A549 (cell line): ENCODE measurements at regions not wholly inside any gene's neighbourhood (a gene's known extent, or its start where the extent isn't known, plus 50 kb on each side); places are given as distances from the start of the nearest gene placed in this dataset.

Experiments used
- BHLHE40 ChIP-seq: IDR thresholded peaks from 2 replicates; pipeline ENCODE4 v1.6.1; 2012; ENCODE audit warnings: low read depth, low read length, inconsistent platforms
- CHD4 ChIP-seq: fragments of 200-600 bp; sonication (generic); IDR thresholded peaks from 2 replicates; pipeline ENCODE4 v1.6.1; 2016; ENCODE audit warnings: antibody characterized with exemption, mild to moderate bottlenecking, borderline replicate concordance
- ELK1 ChIP-seq: fragments of 150-350 bp; IDR thresholded peaks from 2 replicates; pipeline ENCODE4 v1.6.1; 2014; ENCODE audit warnings: low read depth, mild to moderate bottlenecking, low read length
- EP300 ChIP-seq, 2 experiments: fragments of >200 bp; sonication (Bioruptor Twin); formaldehyde crosslinking; IDR thresholded peaks; 2 replicates in 1 of 2; 3 replicates in 1 of 2; pipeline ENCODE4 v1.6.1; 2016 to 2017
- HDAC2 ChIP-seq: fragments of 200-600 bp; sonication (generic); IDR thresholded peaks from 2 replicates; pipeline ENCODE4 v1.6.1; 2016
- KDM5A ChIP-seq: fragments of 200-600 bp; sonication (generic); IDR thresholded peaks from 2 replicates; pipeline ENCODE4 v1.6.1; 2016; ENCODE audit warnings: antibody characterized with exemption, mild to moderate bottlenecking
- MAFK ChIP-seq: fragments of 450-650 bp; IDR thresholded peaks from 2 replicates; pipeline ENCODE4 v1.6.1; 2014; ENCODE audit not compliant: partially characterized antibody
- MAZ ChIP-seq: fragments of 150-350 bp; IDR thresholded peaks from 2 replicates; pipeline ENCODE4 v1.6.1; 2014; ENCODE audit warnings: antibody characterized with exemption, low read depth, low read length, borderline replicate concordance
- POLR2A ChIP-seq: IDR thresholded peaks from 2 replicates; pipeline ENCODE4 v1.6.1; 2012; ENCODE audit warnings: mild to moderate bottlenecking, low read length
- SMC3 ChIP-seq: fragments of >200 bp; sonication (Bioruptor Twin); formaldehyde crosslinking; IDR thresholded peaks from 3 replicates; pipeline ENCODE4 v1.6.1; 2018; ENCODE audit warnings: inconsistent platforms
- TF ChIP-seq, protein P1 (sequence below): fragments of 200-600 bp; sonication (generic); IDR thresholded peaks from 2 replicates; pipeline ENCODE4 v1.6.1; 2016; ENCODE audit warnings: antibody characterized with exemption, mild to moderate bottlenecking, moderate library complexity
- TF ChIP-seq, protein P2 (sequence below): fragments of >200 bp; sonication (Bioruptor Twin); formaldehyde crosslinking; IDR thresholded peaks from 3 replicates; pipeline ENCODE4 v1.5.1; 2016
- TF ChIP-seq, protein P3 (sequence below): fragments of 250-450 bp; sonication (Bioruptor Pico); IDR thresholded peaks from 2 replicates; pipeline ENCODE4 v1.5.0; 2021; ENCODE audit warnings: mild to moderate bottlenecking, moderate library complexity, borderline replicate concordance

DNA sequence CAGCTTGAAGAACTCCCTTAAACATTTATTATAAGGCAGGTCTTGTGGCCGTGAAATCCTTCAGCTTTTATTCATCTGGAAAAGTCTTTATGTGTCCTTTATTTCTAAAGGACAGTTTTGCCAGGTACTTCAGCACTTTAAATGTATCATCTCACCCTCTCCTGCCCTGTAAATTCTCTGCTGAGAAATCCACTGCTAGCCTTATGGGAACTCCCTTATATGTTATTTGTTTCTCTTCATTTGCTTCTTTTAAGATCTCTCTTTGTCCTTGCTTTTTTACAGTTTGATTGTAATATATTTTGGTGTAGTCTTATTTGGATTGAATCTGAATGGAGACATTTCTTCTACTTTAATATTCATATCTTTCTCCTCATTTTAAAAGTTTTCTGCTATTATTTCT, 86.7 kb upstream of the RBMS3 start:
- TF ChIP-seq BHLHE40: no peak
- TF ChIP-seq, protein P1, sequence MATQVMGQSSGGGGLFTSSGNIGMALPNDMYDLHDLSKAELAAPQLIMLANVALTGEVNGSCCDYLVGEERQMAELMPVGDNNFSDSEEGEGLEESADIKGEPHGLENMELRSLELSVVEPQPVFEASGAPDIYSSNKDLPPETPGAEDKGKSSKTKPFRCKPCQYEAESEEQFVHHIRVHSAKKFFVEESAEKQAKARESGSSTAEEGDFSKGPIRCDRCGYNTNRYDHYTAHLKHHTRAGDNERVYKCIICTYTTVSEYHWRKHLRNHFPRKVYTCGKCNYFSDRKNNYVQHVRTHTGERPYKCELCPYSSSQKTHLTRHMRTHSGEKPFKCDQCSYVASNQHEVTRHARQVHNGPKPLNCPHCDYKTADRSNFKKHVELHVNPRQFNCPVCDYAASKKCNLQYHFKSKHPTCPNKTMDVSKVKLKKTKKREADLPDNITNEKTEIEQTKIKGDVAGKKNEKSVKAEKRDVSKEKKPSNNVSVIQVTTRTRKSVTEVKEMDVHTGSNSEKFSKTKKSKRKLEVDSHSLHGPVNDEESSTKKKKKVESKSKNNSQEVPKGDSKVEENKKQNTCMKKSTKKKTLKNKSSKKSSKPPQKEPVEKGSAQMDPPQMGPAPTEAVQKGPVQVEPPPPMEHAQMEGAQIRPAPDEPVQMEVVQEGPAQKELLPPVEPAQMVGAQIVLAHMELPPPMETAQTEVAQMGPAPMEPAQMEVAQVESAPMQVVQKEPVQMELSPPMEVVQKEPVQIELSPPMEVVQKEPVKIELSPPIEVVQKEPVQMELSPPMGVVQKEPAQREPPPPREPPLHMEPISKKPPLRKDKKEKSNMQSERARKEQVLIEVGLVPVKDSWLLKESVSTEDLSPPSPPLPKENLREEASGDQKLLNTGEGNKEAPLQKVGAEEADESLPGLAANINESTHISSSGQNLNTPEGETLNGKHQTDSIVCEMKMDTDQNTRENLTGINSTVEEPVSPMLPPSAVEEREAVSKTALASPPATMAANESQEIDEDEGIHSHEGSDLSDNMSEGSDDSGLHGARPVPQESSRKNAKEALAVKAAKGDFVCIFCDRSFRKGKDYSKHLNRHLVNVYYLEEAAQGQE: no peak
- TF ChIP-seq POLR2A: no peak
- TF ChIP-seq, protein P2, sequence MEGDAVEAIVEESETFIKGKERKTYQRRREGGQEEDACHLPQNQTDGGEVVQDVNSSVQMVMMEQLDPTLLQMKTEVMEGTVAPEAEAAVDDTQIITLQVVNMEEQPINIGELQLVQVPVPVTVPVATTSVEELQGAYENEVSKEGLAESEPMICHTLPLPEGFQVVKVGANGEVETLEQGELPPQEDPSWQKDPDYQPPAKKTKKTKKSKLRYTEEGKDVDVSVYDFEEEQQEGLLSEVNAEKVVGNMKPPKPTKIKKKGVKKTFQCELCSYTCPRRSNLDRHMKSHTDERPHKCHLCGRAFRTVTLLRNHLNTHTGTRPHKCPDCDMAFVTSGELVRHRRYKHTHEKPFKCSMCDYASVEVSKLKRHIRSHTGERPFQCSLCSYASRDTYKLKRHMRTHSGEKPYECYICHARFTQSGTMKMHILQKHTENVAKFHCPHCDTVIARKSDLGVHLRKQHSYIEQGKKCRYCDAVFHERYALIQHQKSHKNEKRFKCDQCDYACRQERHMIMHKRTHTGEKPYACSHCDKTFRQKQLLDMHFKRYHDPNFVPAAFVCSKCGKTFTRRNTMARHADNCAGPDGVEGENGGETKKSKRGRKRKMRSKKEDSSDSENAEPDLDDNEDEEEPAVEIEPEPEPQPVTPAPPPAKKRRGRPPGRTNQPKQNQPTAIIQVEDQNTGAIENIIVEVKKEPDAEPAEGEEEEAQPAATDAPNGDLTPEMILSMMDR: no peak
- no peak for TF ChIP-seq CHD4
- TF ChIP-seq ELK1: no peak
- TF ChIP-seq, protein P3, sequence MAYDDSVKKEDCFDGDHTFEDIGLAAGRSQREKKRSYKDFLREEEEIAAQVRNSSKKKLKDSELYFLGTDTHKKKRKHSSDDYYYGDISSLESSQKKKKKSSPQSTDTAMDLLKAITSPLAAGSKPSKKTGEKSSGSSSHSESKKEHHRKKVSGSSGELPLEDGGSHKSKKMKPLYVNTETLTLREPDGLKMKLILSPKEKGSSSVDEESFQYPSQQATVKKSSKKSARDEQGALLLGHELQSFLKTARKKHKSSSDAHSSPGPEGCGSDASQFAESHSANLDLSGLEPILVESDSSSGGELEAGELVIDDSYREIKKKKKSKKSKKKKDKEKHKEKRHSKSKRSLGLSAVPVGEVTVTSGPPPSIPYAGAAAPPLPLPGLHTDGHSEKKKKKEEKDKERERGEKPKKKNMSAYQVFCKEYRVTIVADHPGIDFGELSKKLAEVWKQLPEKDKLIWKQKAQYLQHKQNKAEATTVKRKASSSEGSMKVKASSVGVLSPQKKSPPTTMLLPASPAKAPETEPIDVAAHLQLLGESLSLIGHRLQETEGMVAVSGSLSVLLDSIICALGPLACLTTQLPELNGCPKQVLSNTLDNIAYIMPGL (CRISPR knock-in tag): no peak
- TF ChIP-seq SMC3: no peak
- no peak for TF ChIP-seq EP300 (IDR thresholded peaks at IDR 0.05)
- no peak for TF ChIP-seq HDAC2
- TF ChIP-seq MAZ: no peak
- TF ChIP-seq MAFK: no peak
- TF ChIP-seq KDM5A: no peak
